Breast epithelium (tissue), 3 donors: ENCODE measurements at regions not wholly inside any gene's neighbourhood (a gene's known extent, or its start where the extent isn't known, plus 50 kb on each side); places are given as distances from the start of the nearest gene placed in this dataset.

ENCODE experiments used
- CTCF ChIP-seq, 3 donors: fragments of 450-650 bp; IDR thresholded peaks; one replicate each; pipeline ENCODE4 v1.5.1; 2016 to 2017; ENCODE audit warnings: antibody characterized with exemption in 3 of 3, mild to moderate bottlenecking in 3 of 3, moderate library complexity in 3 of 3
- POLR2A ChIP-seq: fragments of 450-650 bp; IDR thresholded peaks from one replicate; pipeline ENCODE4 v1.6.1; 2016; ENCODE audit warnings: antibody characterized with exemption, mild to moderate bottlenecking, moderate library complexity
- POLR2AphosphoS5 ChIP-seq, 3 donors: sonication (generic); formaldehyde crosslinking; IDR thresholded peaks; one replicate each; pipeline ENCODE4 v1.6.1; 2017; ENCODE audit warnings: antibody characterized with exemption in 3 of 3

GRCh38 chr15:62867844-62868243 lies 174.7 kb upstream of the TPM1 start:
- no peak for TF ChIP-seq CTCF (IDR thresholded peaks at IDR 0.05)
- TF ChIP-seq POLR2A, result no peak
- TF ChIP-seq POLR2AphosphoS5 (IDR thresholded peaks at IDR 0.05), result no peak
